ENCODE measurements at regions not wholly inside any gene's neighbourhood (a gene's known extent, or its start where the extent isn't known, plus 50 kb on each side); places are given as distances from the start of the nearest gene placed in this dataset.

DNA sequence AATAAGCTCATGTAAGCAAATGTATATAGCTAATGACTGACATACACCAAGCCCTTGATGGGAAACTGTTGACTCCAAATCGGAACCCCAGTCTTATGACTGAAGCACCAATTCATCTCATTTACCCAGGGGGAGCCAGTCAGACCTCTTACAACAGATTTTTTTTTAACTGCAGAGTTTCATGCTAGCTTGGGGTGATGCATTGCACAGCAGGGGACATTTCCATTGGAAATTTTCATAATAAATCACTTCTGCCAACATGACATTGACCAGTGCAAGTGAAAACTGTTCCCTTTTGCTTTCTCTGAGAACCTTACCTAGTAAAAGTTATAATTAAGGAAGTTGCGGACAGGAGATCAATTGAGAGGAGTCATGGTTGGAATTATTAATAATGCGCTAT is 137.0 kb upstream of the VWC2 start:
- TF ChIP-seq, protein P1, sequence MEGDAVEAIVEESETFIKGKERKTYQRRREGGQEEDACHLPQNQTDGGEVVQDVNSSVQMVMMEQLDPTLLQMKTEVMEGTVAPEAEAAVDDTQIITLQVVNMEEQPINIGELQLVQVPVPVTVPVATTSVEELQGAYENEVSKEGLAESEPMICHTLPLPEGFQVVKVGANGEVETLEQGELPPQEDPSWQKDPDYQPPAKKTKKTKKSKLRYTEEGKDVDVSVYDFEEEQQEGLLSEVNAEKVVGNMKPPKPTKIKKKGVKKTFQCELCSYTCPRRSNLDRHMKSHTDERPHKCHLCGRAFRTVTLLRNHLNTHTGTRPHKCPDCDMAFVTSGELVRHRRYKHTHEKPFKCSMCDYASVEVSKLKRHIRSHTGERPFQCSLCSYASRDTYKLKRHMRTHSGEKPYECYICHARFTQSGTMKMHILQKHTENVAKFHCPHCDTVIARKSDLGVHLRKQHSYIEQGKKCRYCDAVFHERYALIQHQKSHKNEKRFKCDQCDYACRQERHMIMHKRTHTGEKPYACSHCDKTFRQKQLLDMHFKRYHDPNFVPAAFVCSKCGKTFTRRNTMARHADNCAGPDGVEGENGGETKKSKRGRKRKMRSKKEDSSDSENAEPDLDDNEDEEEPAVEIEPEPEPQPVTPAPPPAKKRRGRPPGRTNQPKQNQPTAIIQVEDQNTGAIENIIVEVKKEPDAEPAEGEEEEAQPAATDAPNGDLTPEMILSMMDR (IDR thresholded peaks at IDR 0.05; ENCODE audit: insufficient read depth, low read depth, low read length) = no peak
- TF ChIP-seq EZH2 (IDR thresholded peaks at IDR 0.05; ENCODE audit: insufficient read depth, low read length) = no peak
- H3K27ac ChIP-seq (ENCODE audit: low read depth, low read length) = no peak overlapping the region
- Mint-ChIP-seq H3K4me3 (ENCODE audit: unreplicated experiment) (no peak overlapping the region), H3K27ac (ENCODE audit: unreplicated experiment) (no peak overlapping the region), H3K4me1 (ENCODE audit: low read depth, unreplicated experiment) (peaks cover 1% of the 10 kb centered on the region), H3K36me3 (ENCODE audit: low read depth, unreplicated experiment) (no peaks in the 10 kb centered on the region), H3K27me3 (ENCODE audit: low read depth, unreplicated experiment) (peaks cover 3% of the 10 kb centered on the region), H3K9me3 (ENCODE audit: unreplicated experiment) (no peaks in the 10 kb centered on the region)
- H3K4me2 ChIP-seq (ENCODE audit: low read length) = no peak overlapping the region
- no peak overlapping the region for H2AFZ ChIP-seq (ENCODE audit: low read depth, low read length)
- no peak overlapping the region for H3K9ac ChIP-seq (ENCODE audit: low read length)
- no peaks in the 10 kb centered on the region for H3K4me1 ChIP-seq (ENCODE audit: insufficient read depth, low read length)
- no peak overlapping the region for H3K4me3 ChIP-seq (ENCODE audit: insufficient read depth, low read depth, low read length)
- no peaks in the 10 kb centered on the region for H3K36me3 ChIP-seq (ENCODE audit: insufficient read depth, low read length)
- peaks cover 3% of the 10 kb centered on the region for H3K9me3 ChIP-seq (ENCODE audit: insufficient read depth, low read depth, low read length)
- no peaks in the 10 kb centered on the region for H4K20me1 ChIP-seq (ENCODE audit: insufficient read depth, low read length)
- DNase-seq (ENCODE audit: low read depth) (no peak), FAIRE-seq (no peak)
- no peaks in the 10 kb centered on the region for H3K79me2 ChIP-seq (ENCODE audit: insufficient read depth, low read length)
- no peaks in the 10 kb centered on the region for H3K27me3 ChIP-seq (ENCODE audit: insufficient read depth, low read length)

DNA sequence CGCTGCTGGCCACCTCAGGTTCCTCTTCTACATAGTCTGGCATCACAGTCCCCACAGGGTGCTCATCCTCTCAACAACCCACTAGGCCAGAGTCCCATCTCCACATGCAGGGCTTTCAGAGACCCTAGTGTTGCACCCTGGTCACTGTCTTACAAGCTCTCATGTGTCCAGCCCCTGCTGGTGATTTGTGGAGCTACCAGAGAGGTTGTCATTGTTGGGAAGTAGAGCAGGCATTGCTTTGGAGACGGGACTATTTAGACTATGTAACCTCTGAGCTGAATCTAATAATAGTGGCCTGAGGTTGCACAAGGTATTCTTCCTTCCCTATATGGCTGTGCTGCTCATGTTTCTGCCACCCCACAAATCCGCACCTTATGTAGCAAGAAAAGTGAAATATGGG is 135.3 kb upstream of the VWC2 start:
- Mint-ChIP-seq H3K27ac (ENCODE audit: unreplicated experiment) (no peak overlapping the region), H3K36me3 (ENCODE audit: low read depth, unreplicated experiment) (no peaks in the 10 kb centered on the region), H3K4me3 (ENCODE audit: unreplicated experiment) (no peak overlapping the region), H3K27me3 (ENCODE audit: low read depth, unreplicated experiment) (no peaks in the 10 kb centered on the region), H3K9me3 (ENCODE audit: unreplicated experiment) (no peaks in the 10 kb centered on the region), H3K4me1 (ENCODE audit: low read depth, unreplicated experiment) (peaks cover 1% of the 10 kb centered on the region)
- Histone ChIP-seq H3K9ac (ENCODE audit: low read length) (no peak overlapping the region), H3K79me2 (ENCODE audit: insufficient read depth, low read length) (no peaks in the 10 kb centered on the region), H3K27me3 (ENCODE audit: insufficient read depth, low read length) (no peaks in the 10 kb centered on the region), H4K20me1 (ENCODE audit: insufficient read depth, low read length) (no peaks in the 10 kb centered on the region), H3K36me3 (ENCODE audit: insufficient read depth, low read length) (no peaks in the 10 kb centered on the region), H3K4me1 (ENCODE audit: insufficient read depth, low read length) (no peaks in the 10 kb centered on the region), H3K4me2 (ENCODE audit: low read length) (no peak overlapping the region), H3K9me3 (ENCODE audit: insufficient read depth, low read depth, low read length) (peaks cover 3% of the 10 kb centered on the region), H3K4me3 (ENCODE audit: insufficient read depth, low read depth, low read length) (no peak overlapping the region), H2AFZ (ENCODE audit: low read depth, low read length) (no peak overlapping the region), H3K27ac (ENCODE audit: low read depth, low read length) (no peak overlapping the region)
- DNase-seq (ENCODE audit: low read depth) (no peak), FAIRE-seq (no peak)
- no peak for TF ChIP-seq EZH2 (IDR thresholded peaks at IDR 0.05; ENCODE audit: insufficient read depth, low read length)
- TF ChIP-seq, protein P1 (IDR thresholded peaks at IDR 0.05; ENCODE audit: insufficient read depth, low read depth, low read length) = no peak

DNA sequence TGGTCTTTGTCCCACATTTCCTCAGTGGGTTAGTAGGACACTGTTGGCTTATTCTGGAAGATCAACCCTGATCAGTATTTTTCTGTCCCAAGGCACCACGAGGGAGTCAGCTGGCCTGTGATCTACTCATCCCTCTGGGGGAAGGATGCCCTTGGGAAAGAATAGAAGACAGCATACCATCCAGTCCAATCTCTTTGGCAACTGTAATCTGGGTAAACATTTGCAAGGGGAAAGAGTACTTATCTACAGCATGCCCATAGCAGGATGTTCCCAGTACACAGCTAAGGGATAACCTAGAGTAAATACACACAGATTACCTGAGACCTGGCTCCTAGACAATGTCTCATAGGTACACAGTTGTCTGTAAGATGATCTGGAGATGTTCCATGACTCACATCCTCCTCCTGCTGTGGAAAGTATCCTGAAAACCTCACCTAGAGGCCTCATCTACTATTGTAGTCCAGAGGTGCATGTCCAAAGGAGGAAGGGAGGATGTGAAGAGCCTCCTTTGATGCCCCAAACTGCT is 134.3 kb upstream of the VWC2 start:
- Mint-ChIP-seq H3K4me3 (ENCODE audit: unreplicated experiment) (no peak overlapping the region), H3K27ac (ENCODE audit: unreplicated experiment) (no peak overlapping the region), H3K36me3 (ENCODE audit: low read depth, unreplicated experiment) (no peaks in the 10 kb centered on the region), H3K27me3 (ENCODE audit: low read depth, unreplicated experiment) (no peaks in the 10 kb centered on the region), H3K9me3 (ENCODE audit: unreplicated experiment) (no peaks in the 10 kb centered on the region), H3K4me1 (ENCODE audit: low read depth, unreplicated experiment) (peaks cover 1% of the 10 kb centered on the region)
- Histone ChIP-seq H3K9ac (ENCODE audit: low read length) (no peak overlapping the region), H3K4me3 (ENCODE audit: insufficient read depth, low read depth, low read length) (no peak overlapping the region), H4K20me1 (ENCODE audit: insufficient read depth, low read length) (no peaks in the 10 kb centered on the region), H2AFZ (ENCODE audit: low read depth, low read length) (no peak overlapping the region), H3K4me1 (ENCODE audit: insufficient read depth, low read length) (no peaks in the 10 kb centered on the region), H3K79me2 (ENCODE audit: insufficient read depth, low read length) (no peaks in the 10 kb centered on the region), H3K27ac (ENCODE audit: low read depth, low read length) (no peak overlapping the region), H3K9me3 (ENCODE audit: insufficient read depth, low read depth, low read length) (peaks cover 3% of the 10 kb centered on the region), H3K27me3 (ENCODE audit: insufficient read depth, low read length) (no peaks in the 10 kb centered on the region), H3K36me3 (ENCODE audit: insufficient read depth, low read length) (no peaks in the 10 kb centered on the region), H3K4me2 (ENCODE audit: low read length) (no peak overlapping the region)
- no peak for FAIRE-seq
- no peak for DNase-seq (ENCODE audit: low read depth)
- no peak for TF ChIP-seq EZH2 (IDR thresholded peaks at IDR 0.05; ENCODE audit: insufficient read depth, low read length)
- TF ChIP-seq, protein P1 (IDR thresholded peaks at IDR 0.05; ENCODE audit: insufficient read depth, low read depth, low read length) = no peak

All from astrocyte (in vitro differentiated cells and primary cell).